WTC11 (cell line): ENCODE measurements at regions not wholly inside any gene's neighbourhood (a gene's known extent, or its start where the extent isn't known, plus 50 kb on each side); places are given as distances from the start of the nearest gene placed in this dataset.

Experiments used
- ATAC-seq: fragments of 200-7000 bp; cut with Tn5 transposase; 2 replicates; pipeline ENCODE4 v1.10.0; 2021; ENCODE audit warnings: mild to moderate bottlenecking, moderate library complexity
- CTCF ChIA-PET: fragments of 300-600 bp; sonication (Branson Sonifier 250); formaldehyde crosslinking; loops from one replicate; lab custom pipeline; 2021; ENCODE audit warnings: antibody characterized with exemption; lab: Charles Lee
- POLR2A ChIA-PET: fragments of 350-600 bp; sonication (Branson Sonifier 250); formaldehyde crosslinking; loops from one replicate; lab custom pipeline; 2021; ENCODE audit warnings: antibody characterized with exemption; lab: Charles Lee
- DNase-seq: peaks from one replicate; pipeline ENCODE4 v3.0.0; 2021; ENCODE audit warnings: low spot score
- H3K27ac Mint-ChIP-seq: 2 replicates; pipeline ENCODE4 v1.8.0; 2021; ENCODE audit warnings: mixed read lengths
- H3K27me3 Mint-ChIP-seq: 2 replicates; pipeline ENCODE4 v1.8.0; 2021; ENCODE audit warnings: low read depth, mild to moderate bottlenecking, moderate library complexity, mixed read lengths
- H3K36me3 Mint-ChIP-seq: 2 replicates; pipeline ENCODE4 v1.8.0; 2021; ENCODE audit warnings: mixed read lengths
- H3K4me1 Mint-ChIP-seq: 2 replicates; pipeline ENCODE4 v1.8.0; 2022; ENCODE audit warnings: mixed read lengths
- H3K4me3 Mint-ChIP-seq: 2 replicates; pipeline ENCODE4 v1.8.0; 2021; ENCODE audit warnings: mild to moderate bottlenecking, moderate library complexity, mixed read lengths
- H3K9me3 Mint-ChIP-seq: 2 replicates; pipeline ENCODE4 v1.8.0; 2021; ENCODE audit warnings: mixed read lengths
- ERG ChIP-seq: fragments of 250-450 bp; sonication (Bioruptor Pico); IDR thresholded peaks from 2 replicates; pipeline ENCODE4 v1.8.0; 2021; ENCODE audit warnings: mild to moderate bottlenecking
- FOXK1 ChIP-seq: sonication (generic); formaldehyde crosslinking; IDR thresholded peaks from 2 replicates; pipeline ENCODE4 v1.8.0; 2022; ENCODE audit warnings: mild to moderate bottlenecking, moderate library complexity, missing genetic modification reagents
- FOXP1 ChIP-seq: sonication (generic); formaldehyde crosslinking; IDR thresholded peaks from 2 replicates; pipeline ENCODE4 v1.8.0; 2022; ENCODE audit warnings: missing genetic modification reagents, mild to moderate bottlenecking, moderate library complexity, borderline replicate concordance
- FOXP4 ChIP-seq: sonication (generic); formaldehyde crosslinking; IDR thresholded peaks from 2 replicates; pipeline ENCODE4 v1.8.0; 2022; ENCODE audit warnings: mild to moderate bottlenecking, missing genetic modification reagents
- GABPB1 ChIP-seq: sonication (generic); formaldehyde crosslinking; IDR thresholded peaks from 2 replicates; pipeline ENCODE4 v1.8.1; 2023; ENCODE audit warnings: mild to moderate bottlenecking, missing genetic modification reagents
- GRHL2 ChIP-seq: fragments of 250-450 bp; sonication (Bioruptor Pico); IDR thresholded peaks from 2 replicates; pipeline ENCODE4 v1.8.0; 2022; ENCODE audit warnings: mild to moderate bottlenecking, moderate library complexity; ENCODE audit not compliant: insufficient replicate concordance, severe bottlenecking
- GTF2I ChIP-seq: fragments of 250-450 bp; sonication (Bioruptor Pico); conservative IDR thresholded peaks from 2 replicates; pipeline ENCODE4 v1.4.0; 2021; ENCODE audit warnings: mild to moderate bottlenecking
- JUN ChIP-seq: sonication (generic); formaldehyde crosslinking; IDR thresholded peaks from 2 replicates; pipeline ENCODE4 v1.8.0; 2023; ENCODE audit warnings: mild to moderate bottlenecking, missing genetic modification reagents
- MLX ChIP-seq: sonication (generic); formaldehyde crosslinking; IDR thresholded peaks from 2 replicates; pipeline ENCODE4 v1.8.1; 2023; ENCODE audit warnings: mild to moderate bottlenecking, missing genetic modification reagents, moderate library complexity
- MXD4 ChIP-seq: fragments of 250-450 bp; sonication (Bioruptor Pico); IDR thresholded peaks from 2 replicates; pipeline ENCODE4 v1.8.0; 2021; ENCODE audit warnings: mild to moderate bottlenecking, moderate library complexity, borderline replicate concordance
- NFYB ChIP-seq: sonication (generic); formaldehyde crosslinking; conservative IDR thresholded peaks from 2 replicates; pipeline ENCODE4 v1.8.0; 2022; ENCODE audit warnings: low read depth, missing genetic modification reagents
- NR2C2 ChIP-seq: sonication (generic); formaldehyde crosslinking; IDR thresholded peaks from 2 replicates; pipeline ENCODE4 v1.8.0; 2022; ENCODE audit warnings: mild to moderate bottlenecking, missing genetic modification reagents
- PRDM15 ChIP-seq: sonication (generic); formaldehyde crosslinking; IDR thresholded peaks from 2 replicates; pipeline ENCODE4 v1.8.0; 2022; ENCODE audit warnings: missing genetic modification reagents
- SOX15 ChIP-seq: fragments of 250-450 bp; sonication (Bioruptor Pico); IDR thresholded peaks from 2 replicates; pipeline ENCODE4 v1.9.0; 2021; ENCODE audit warnings: mild to moderate bottlenecking
- TEAD1 ChIP-seq: sonication (generic); formaldehyde crosslinking; IDR thresholded peaks from 2 replicates; pipeline ENCODE4 v1.8.0; 2022; ENCODE audit warnings: mild to moderate bottlenecking, missing genetic modification reagents
- ZNF138 ChIP-seq: sonication (generic); formaldehyde crosslinking; conservative IDR thresholded peaks from 2 replicates; pipeline ENCODE4 v1.8.1; 2022; ENCODE audit warnings: mild to moderate bottlenecking, moderate library complexity, missing genetic modification reagents
- ZNF263 ChIP-seq: sonication (generic); formaldehyde crosslinking; IDR thresholded peaks from 2 replicates; pipeline ENCODE4 v1.8.1; 2022; ENCODE audit warnings: low read depth, mild to moderate bottlenecking, moderate library complexity, missing genetic modification reagents
- ZSCAN18 ChIP-seq: fragments of 250-450 bp; sonication (Bioruptor Pico); IDR thresholded peaks from 2 replicates; pipeline ENCODE4 v2.1.2; 2022; ENCODE audit warnings: mild to moderate bottlenecking, moderate library complexity

- ChIA-PET POLR2A (no interaction called here), CTCF (interaction anchor here (1.3 to 2.5 kb wide), 2 partner anchors 21 to 219 kb away, joined by 3 to 8 read pairs; no protein-coding TSS in a partner anchor)
- H3K27ac Mint-ChIP-seq = no peak overlapping the region
- H3K4me3 Mint-ChIP-seq = no peak overlapping the region
- H3K27me3 Mint-ChIP-seq = peaks cover 75% of the 10 kb centered on the region
- no peak for ATAC-seq
- H3K36me3 Mint-ChIP-seq = peaks cover 4% of the 10 kb centered on the region; the same call in 1 of the 2 replicates
- H3K9me3 Mint-ChIP-seq = peaks cover 5% of the 10 kb centered on the region
- H3K4me1 Mint-ChIP-seq = peaks cover 3% of the 10 kb centered on the region; the same call in 1 of the 2 replicates
- no peak for DNase-seq
- TF ChIP-seq MLX (CRISPR knock-in tag) = no peak
- no peak for TF ChIP-seq PRDM15 (CRISPR knock-in tag)
- TF ChIP-seq FOXP4 = no peak
- no peak for TF ChIP-seq ZNF138
- no peak for TF ChIP-seq TEAD1 (CRISPR knock-in tag)
- TF ChIP-seq NR2C2 (CRISPR knock-in tag) = no peak
- TF ChIP-seq MXD4 (CRISPR knock-in tag) = no peak
- TF ChIP-seq ZNF263 (CRISPR knock-in tag) = no peak
- no peak for TF ChIP-seq ZSCAN18 (CRISPR knock-in tag)
- no peak for TF ChIP-seq GABPB1 (CRISPR knock-in tag)
Measured at GRCh38 chr17:33730131-33730530, 437.0 kb upstream of the ASIC2 start.

- CTCF ChIA-PET = interaction anchor here (0.6 to 1.4 kb wide), 5 partner anchors 19 to 504 kb away, joined by 3 to 5 read pairs (median 4); no protein-coding TSS in a partner anchor
- Mint-ChIP-seq H3K27ac (no peak overlapping the region), H3K4me3 (no peak overlapping the region), H3K9me3 (no peaks in the 10 kb centered on the region), H3K4me1 (peaks cover 3% of the 10 kb centered on the region; the same call in 1 of the 2 replicates), H3K27me3 (peaks cover 66% of the 10 kb centered on the region), H3K36me3 (no peaks in the 10 kb centered on the region)
- TF ChIP-seq GRHL2 (CRISPR knock-in tag) (no peak), FOXK1 (CRISPR knock-in tag) (no peak), JUN (no peak), FOXP1 (CRISPR knock-in tag) (no peak), GTF2I (CRISPR knock-in tag) (no peak), ERG (no peak), SOX15 (CRISPR knock-in tag) (no peak), NFYB (CRISPR knock-in tag) (no peak)
- ATAC-seq (no peak), DNase-seq (no peak)
- POLR2A ChIA-PET = interaction anchor here (0.7 kb wide), 1 partner anchor 87 kb away, joined by 3 read pairs; no protein-coding TSS in a partner anchor
Measured at GRCh38 chr17:33732116-33732515, 439.0 kb upstream of the ASIC2 start.
